HCEC 1CT (cell line): ENCODE measurements at regions not wholly inside any gene's neighbourhood (a gene's known extent, or its start where the extent isn't known, plus 50 kb on each side); places are given as distances from the start of the nearest gene placed in this dataset.

ENCODE experiments used
- DNase-seq: peaks from one replicate; pipeline ENCODE4 v3.0.0-alpha.2; 2017

DNA sequence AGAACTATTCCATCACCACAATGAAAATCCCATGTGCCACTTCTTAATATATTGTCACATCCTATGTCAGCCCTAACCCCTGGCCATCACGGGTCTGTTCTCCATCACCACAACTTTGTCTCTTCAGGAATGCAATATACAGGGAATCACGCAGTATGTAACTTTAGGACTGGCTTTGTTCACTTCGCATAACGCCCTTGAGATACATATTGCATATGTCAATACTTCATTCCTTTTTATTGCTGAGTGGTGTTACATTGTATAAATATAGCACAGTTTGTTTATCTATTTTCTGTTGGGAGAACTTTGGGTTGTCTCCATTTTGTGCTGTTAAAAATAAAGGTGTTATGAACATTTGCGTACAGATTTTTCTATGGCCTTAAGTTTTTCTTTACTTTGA, 195.4 kb upstream of the ZMIZ1 start:
- no peak for DNase-seq

- no peak for DNase-seq
These were observed 193.4 kb upstream of the ZMIZ1 start for GRCh38 chr10:78875331-78875877.

GRCh38 chr10:78875932-78876331, 192.8 kb upstream of the ZMIZ1 start:
- no peak for DNase-seq

DNA sequence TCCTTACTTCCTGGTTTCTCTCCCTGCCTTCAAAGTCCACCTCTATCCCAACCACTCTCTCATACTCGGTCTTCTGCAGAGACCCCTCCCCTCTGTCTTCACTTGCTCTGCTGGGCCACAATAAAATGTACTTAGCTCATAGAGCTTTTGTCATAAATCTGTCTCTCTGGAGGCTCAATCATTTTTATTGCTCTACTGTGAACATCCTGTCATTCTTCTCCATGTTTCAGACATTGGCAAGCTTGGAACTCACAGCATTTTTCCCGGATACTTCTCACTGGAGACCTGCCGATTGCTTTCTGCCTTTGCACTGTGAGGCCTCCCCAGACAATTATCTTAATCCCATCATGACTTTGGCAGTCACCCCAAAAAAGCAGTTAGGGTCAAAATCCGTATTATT, 192.3 kb upstream of the ZMIZ1 start:
- no peak for DNase-seq

DNA sequence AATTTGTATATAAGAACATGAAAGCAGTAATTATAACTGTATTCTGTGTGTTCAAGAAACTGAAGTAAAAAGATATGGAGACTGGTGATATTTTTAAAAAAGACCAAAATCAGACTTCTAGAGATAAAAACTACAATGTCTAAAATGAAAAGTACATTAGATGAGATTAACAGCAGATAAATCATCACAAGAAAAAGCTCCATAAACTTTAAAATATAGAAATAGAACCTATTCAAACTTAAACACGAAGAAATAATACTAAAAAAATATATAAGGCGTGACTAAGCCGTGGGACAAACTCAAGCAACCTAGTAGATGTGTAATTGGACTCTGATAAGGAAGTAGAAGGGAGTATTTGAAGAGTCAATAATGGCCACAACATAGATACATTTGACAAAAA, 189.1 kb upstream of the ZMIZ1 start:
- DNase-seq: no peak

DNA sequence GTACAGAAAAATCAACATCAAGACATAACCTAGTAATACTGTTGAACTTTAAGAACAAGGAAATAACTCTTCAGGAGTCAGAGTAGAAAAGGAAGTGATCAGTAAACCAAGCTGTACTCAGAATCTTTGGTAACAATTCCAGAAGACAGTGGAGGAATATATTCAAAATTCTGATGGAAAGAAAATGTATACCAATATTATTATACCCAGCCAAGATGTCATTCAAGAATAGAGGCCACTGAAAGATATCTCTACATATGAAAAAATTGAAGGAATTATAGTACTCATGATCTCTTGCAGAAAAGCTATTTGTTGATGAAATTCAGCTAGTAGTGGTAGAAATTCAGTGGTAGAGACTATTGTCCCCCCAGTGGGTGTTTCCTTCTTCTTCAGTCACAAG, 182.6 kb upstream of the ZMIZ1 start:
- no peak for DNase-seq

DNA sequence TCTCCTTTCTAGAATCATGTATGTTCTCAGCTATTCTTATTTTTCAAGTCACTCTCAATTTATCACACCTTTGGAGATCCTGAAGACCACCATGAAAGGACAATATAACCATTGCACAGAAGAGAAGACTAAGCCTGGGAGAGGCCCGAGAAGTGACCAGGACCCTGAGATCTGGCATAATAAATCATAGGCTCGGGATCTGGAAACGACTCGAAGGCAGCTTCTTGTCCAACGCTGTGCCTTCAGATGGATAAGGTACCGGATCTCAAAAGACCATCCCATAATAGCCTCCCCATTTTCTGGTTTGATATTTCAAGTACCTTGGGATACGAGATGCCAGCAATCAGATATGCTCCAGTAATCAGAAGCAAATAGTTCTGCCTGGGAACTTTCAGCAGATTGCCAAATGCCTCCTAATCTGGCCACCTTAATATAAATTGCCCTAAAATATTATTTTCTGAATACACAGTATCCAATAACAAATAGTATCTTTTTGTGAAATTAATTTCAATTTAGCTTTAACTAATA, 179.2 kb upstream of the ZMIZ1 start:
- DNase-seq: no peak

GRCh38 chr10:78890506-78890905, 178.3 kb upstream of the ZMIZ1 start:
- DNase-seq: no peak

DNA sequence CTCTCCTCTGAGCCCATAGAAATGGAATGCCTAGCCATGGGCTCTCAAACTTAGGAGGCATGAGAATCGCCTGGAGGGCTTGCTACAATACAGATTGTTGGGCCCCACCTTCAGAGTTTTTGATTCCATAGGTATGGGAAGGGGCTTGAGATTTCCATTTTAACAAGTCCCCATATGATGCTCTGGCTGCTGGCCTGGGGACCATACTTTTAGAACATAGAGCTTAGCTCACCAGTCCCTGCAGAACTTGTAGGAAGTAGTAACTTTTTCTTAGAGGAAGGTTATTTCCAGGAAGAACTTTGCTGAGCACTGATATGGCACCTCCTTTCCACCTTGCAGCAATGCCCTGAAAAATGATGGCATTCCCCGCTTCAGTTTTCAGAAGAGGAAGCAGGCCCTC, 177.0 kb upstream of the ZMIZ1 start:
- DNase-seq: no peak

GRCh38 chr10:78892338-78893176, 176.2 kb upstream of the ZMIZ1 start:
- DNase-seq: no peak

GRCh38 chr10:78893217-78893616, 175.5 kb upstream of the ZMIZ1 start:
- DNase-seq: no peak

DNA sequence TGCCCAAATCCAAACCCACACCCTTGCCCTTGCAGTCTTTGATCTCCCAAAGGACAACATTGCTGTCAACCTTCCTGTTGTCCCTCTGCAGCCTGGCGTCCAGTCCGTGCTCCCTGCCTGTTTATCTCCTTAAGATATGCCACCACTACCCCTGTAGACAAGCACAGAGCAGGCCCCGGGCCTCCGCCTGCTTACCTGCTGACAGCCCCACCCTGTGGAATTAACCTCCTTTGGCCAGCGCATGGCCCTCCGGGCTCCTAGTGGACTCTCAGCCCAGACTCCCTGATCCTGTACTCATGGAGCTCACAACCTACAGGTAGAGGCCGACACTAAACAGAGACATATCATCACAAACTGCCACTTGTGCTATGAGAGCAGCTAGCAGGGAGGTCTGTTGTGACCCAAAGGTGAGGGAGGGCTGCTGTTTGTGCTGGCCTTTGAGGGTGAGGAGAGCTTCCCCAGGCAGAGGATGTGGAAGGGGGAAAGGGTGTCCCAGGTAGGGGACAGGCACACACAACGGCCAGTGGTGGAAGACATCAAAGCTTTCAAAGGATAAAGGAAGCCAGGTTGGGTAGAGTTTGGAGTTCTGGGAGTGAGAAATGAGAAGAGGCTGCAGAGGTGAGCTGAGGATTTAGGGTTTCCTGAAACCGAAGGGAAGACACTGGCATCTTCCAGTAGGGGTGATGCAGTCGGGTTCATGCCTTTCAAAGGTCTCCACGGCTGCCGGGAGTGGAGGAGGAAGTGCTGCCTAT, 174.5 kb upstream of the ZMIZ1 start:
- no peak for DNase-seq

- DNase-seq: no peak
These were observed 173.9 kb upstream of the ZMIZ1 start for GRCh38 chr10:78894841-78895195.

DNA sequence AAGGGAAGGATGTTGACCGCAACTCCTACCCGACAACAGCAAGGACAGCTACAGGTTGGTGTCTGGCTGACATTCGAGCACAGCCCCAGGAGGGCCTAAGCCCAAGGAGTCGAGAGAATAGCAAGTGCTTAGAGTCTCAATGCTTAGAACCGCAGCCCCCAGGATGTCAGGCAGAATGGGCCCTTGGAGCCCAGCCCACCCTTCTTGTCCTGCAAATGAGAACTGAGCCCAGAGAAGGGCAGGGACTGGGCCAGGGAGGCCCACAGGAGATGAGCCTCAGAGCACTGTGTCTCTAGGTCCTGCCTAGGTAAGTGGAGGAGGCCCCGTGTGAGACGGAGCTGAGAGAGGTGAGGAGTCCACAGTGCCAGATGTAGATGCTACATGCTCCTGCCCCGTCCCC, 173.3 kb upstream of the ZMIZ1 start:
- no peak for DNase-seq

DNA sequence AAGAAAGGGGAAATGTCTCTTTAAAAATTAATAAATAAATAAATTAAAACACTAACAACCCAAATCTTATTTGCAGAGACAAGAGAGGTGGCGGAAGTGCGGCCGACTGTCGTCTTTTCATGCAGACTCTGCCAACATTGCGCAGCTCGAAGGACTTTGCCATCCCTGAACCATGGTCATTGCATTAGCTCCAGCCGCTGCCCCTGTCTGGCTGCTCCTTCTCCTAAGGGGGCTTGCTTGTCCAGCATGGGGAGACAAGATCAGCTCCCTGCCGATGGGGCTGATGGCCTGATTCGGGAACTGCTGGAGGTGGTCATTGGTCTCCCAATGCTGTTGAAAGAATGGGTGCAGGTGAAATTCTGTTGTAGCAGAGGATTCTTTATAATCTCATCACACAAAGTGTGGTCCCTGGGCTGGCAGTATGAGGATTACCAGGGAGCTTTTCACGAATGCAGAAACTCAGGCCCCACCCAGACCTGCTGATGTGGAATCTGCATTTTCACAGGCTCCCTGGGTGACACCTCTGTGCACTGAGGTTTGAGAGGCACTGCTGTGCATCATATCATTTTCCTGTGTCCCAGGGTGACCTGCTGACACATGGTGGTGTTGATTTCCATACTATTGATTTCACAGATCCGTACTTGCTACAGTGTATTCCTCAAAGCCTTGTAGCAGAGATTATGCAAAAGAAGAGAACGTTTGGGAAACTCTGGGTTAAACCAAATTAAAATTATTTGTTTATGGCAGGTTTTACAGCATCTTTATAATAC, 172.4 kb upstream of the ZMIZ1 start:
- no peak for DNase-seq

GRCh38 chr10:78898341-78899097, 170.2 kb upstream of the ZMIZ1 start:
- no peak for DNase-seq

GRCh38 chr10:78899098-78899754, 169.5 kb upstream of the ZMIZ1 start:
- DNase-seq: no peak

GRCh38 chr10:78899996-78900714, 168.6 kb upstream of the ZMIZ1 start:
- no peak for DNase-seq

DNA sequence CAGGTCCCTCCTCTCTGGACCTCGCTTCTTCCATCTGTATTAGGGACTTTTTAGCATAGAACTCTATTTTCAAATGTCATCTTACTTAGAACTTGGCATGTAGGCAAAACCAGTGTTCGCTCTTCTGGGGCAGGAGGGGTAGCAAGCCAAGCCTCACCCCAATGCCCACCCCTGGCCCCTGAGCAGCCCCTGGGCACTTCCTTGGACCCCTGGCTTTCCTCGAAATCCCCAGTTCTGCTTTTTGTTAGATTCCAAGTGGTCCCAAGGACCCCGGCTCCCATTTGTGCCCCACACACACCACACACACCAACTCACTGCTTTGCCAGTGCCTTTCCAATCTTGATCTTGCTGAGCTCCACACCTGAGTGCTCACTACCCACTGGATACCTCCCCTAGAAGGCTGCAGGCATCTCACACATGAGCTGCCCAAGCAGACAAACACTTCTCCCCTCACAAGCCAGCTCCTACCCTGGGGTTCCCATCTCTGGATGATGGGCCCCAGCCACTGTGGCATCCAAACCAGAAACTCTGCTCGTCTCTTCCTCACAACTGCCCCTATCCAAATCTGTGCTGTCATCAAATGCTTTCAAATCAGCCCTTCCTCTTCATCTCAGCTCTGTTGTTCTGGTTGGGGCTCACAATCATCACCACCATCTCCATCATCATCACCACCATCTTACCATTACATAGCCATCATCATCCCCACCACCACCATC, 167.9 kb upstream of the ZMIZ1 start:
- DNase-seq: no peak

GRCh38 chr10:78901694-78902093, 167.1 kb upstream of the ZMIZ1 start:
- no peak for DNase-seq
